ENCODE measurements at regions not wholly inside any gene's neighbourhood (a gene's known extent, or its start where the extent isn't known, plus 50 kb on each side); places are given as distances from the start of the nearest gene placed in this dataset.

GRCh38 chr5:158170060-158170459, 311.1 kb upstream of the CLINT1 start:
- TF ChIP-seq POLR2A (IDR thresholded peaks at IDR 0.05; ENCODE audit: low read depth, low read length) (no peak), POLR2AphosphoS5 (IDR thresholded peaks at IDR 0.05; ENCODE audit: low read depth, low read length) (no peak)

All from GM12892 (cell line).